ENCODE measurements at regions not wholly inside any gene's neighbourhood (a gene's known extent, or its start where the extent isn't known, plus 50 kb on each side); places are given as distances from the start of the nearest gene placed in this dataset.

DNA sequence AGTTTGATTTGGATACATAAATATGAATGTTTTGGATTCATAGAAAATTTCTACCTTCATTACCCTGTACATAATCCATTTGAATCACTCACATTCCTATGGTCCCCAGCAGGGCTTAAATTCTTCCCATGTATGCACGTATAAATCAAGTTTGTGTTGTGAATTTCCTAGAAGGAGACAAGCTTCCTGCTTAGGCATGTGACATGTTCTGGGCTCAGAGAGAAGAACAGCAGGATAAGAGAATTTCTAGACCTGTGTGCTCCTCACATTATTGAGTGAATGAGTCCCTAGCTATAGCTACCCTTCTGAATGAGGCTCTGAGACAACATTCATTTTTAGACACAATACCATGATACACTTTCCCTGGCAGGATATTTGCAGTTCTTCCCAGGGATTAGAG lies 229.1 kb downstream of the YTHDC2 start:
- TF ChIP-seq, protein P1, sequence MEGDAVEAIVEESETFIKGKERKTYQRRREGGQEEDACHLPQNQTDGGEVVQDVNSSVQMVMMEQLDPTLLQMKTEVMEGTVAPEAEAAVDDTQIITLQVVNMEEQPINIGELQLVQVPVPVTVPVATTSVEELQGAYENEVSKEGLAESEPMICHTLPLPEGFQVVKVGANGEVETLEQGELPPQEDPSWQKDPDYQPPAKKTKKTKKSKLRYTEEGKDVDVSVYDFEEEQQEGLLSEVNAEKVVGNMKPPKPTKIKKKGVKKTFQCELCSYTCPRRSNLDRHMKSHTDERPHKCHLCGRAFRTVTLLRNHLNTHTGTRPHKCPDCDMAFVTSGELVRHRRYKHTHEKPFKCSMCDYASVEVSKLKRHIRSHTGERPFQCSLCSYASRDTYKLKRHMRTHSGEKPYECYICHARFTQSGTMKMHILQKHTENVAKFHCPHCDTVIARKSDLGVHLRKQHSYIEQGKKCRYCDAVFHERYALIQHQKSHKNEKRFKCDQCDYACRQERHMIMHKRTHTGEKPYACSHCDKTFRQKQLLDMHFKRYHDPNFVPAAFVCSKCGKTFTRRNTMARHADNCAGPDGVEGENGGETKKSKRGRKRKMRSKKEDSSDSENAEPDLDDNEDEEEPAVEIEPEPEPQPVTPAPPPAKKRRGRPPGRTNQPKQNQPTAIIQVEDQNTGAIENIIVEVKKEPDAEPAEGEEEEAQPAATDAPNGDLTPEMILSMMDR (IDR thresholded peaks at IDR 0.05; ENCODE audit: insufficient read depth, low read length, poor library complexity, severe bottlenecking) = no peak
- no peak for TF ChIP-seq EZH2phosphoT487 (conservative IDR thresholded peaks at IDR 0.05; ENCODE audit: low read length)

All from SU-DHL-6 (cell line).